ENCODE measurements at regions not wholly inside any gene's neighbourhood (a gene's known extent, or its start where the extent isn't known, plus 50 kb on each side); places are given as distances from the start of the nearest gene placed in this dataset.

DNA sequence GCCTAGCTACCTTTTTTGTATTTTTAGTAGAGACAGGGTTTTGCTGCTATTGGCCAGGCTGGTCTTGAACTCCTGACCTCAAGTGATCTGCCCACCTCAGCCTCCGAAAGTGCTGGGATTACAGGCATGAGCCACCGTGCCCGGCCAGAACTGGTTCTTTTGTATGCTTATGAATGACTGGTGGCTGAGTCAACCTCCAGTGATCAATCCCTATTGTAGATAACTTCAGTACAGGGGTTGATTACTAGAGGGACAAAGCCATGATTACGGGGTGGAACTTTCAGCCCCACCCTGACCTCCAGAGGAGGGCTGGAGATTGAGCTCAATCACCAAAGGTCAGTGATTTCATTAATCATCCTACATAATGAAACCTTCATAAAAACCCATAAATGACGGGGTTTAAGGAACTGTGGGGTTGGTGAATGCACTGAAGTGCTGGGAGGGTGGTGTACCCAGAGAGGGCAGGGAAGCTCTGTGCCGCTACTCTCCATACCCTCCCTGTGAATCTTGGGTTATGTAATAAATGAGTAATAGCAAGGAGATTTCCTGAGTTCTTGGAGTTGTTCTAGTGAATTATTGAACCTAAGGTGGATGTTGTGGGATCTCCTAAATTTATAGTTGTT, 281.8 kb upstream of the CXCR4 start:
- no peak for DNase-seq

DNA sequence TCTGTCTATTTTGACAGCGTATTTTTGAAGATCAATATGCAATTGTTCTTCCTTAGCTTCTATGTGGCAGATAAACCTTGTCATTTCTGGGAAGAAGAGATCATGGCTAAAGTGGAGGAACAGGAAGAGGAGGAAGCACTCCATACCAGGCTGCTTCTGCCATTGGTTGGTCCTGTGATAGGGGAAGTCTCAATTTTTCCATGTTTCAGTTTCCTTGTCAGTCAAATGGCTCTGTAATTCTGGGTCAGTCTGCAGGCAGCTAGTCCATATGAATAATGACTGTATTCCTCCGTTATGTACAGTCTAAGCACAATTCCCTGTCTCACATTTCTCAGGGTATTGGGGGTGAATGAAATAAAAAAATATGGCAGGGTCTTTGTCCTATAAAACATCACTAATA, 277.6 kb upstream of the CXCR4 start:
- DNase-seq, result no peak

- no peak for DNase-seq
Measured at GRCh38 chr2:136394136-136395060, 276.4 kb upstream of the CXCR4 start.

DNA sequence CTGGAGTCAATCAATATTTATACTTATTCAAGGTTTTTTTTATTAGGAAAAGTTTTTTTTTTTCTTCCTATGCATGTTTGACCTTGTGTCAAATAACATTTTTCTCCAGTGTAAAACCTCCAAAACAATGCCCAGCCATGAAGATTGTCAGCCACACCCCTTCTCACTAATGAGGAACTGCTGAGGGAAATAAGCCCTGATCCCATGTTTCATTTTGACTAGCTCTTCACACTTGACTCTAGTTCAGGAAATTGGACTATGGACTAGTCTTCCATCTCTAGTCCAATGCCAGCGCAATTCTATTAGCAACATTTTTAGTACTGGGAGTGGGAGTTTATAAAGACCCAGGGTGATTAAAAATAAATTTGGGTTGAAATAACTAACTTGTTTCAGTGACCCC, 275.6 kb upstream of the CXCR4 start:
- DNase-seq, result peak in 1 of 2 experiments; percentile 38

- no peak for DNase-seq
Measured at GRCh38 chr2:136392897-136393505, 275.1 kb upstream of the CXCR4 start.

DNA sequence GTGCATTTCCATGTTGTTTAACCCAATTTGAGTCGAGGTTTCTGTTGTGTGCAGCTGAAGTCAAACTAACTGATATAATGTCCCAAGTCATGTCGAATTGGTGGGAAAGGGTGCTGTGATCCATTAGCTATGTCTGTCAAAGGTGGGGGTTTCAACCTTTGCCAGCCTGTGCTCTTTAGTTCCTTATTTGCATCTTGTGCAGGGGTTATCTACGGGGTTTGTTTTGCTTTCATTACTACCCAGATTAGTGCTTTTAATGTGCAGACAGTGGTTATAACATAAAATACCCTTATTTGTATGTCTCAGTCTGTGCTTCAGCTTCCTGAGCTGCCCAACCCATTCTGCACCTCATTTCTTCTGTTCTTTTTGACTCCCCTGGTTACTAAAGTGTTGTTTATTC, 271.9 kb upstream of the CXCR4 start:
- no peak for DNase-seq

DNA sequence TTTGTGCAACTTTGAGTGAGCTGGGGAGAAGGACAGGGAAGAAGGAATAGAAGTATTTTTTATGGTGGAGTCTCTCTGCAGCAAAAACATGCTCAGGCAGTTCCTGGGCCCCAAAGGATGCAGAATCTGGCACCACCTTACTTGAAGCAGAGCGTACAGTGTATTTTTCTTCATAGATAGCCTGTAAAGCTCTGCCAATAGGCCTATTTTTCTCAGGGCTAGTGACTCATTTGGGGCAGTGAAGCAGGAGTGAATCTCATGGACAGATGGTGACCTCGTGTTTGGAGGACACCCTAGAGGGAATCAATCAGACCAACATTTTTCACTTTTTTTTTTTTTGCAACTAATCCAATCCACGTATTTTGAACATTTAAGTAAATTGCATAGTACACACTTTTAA, 268.1 kb upstream of the CXCR4 start:
- no peak for DNase-seq

- peak; percentile 78 to 92 for DNase-seq
Measured at GRCh38 chr2:136384531-136385303, 266.8 kb upstream of the CXCR4 start.

DNA sequence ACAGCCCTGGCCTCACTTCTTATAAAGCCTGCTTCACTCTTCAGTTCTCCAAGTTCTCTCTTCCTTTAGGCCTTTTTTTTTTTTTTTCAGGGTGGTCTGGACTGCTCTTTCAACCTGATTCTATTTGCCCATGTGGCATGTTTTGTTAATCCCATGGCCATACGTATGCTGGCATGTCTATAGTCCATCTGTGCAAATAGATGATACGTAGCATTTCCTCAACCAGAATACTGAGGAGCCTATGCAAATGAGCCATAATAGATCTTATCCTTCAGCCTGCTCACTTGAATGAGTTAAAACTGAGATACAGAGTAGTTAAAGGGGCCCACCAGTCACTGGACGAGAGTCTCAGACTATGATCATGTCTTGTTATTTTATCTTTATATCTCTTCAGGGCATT, 265.2 kb upstream of the CXCR4 start:
- DNase-seq, result no peak

GRCh38 chr2:136381722-136382633, 264.0 kb upstream of the CXCR4 start:
- DNase-seq, result no peak

DNA sequence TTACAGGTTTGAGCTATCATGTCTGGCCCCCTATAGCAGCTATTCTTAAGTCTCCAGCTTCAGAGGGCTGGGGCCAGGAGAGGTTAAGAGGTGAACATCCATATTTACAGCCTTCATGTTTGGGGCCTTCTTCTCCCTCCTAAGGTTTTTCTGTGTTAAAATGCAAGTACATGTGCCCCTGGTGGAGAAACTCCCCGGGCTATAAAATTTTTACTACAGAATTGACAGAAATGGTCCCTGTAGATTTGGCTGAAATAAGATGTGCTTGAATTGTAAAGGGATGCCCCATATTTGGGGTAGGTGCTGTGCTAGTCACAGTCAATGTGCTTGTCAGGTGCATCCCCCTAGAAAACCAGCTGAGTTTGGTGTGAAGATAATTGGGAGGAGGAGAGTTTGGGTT, 263.3 kb upstream of the CXCR4 start:
- no peak for DNase-seq

DNA sequence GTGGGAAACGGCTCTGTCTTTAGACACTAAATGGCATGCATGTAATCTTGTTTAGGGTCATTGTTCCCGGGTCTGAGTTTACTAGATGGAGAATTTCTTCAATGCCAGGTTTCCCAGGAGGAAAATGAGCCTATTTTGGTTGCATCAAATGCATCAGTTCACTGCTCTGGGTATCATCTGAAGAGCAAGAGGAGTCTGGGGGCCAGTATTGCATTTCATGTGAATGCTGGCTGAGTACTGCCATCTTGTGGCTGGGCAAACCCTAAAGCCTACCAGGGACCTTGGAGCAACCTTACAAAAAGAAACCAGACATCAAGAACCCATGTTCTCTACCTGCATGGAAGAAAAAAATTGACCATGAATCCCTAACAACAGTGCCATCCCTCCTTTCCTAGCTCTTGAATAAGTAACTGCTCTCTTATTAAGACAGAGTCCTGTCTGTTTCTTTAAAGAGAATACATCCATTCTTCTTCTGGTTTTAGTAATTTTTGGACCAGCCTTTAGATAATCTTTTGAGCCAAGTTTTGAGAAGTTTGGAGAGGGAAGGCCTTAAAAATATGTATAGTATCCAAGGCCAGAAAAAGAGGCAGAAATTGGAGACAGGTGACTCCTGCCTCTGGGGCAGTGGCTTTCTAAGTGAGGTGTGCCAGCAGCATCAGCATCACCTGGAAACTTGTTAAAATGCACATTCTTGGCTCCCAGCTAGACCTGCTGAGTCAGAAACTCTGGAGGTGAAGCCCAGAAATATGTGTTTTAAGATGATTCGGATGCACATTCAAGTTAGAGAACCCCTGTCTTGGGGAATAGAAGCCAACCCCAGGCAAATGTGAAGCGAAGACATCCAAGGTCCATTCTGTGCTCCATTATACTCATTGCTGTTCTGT, 261.0 kb upstream of the CXCR4 start:
- DNase-seq, result peak; percentile 85 to 88

GRCh38 chr2:136377423-136378382, 259.8 kb upstream of the CXCR4 start:
- no peak for DNase-seq

DNA sequence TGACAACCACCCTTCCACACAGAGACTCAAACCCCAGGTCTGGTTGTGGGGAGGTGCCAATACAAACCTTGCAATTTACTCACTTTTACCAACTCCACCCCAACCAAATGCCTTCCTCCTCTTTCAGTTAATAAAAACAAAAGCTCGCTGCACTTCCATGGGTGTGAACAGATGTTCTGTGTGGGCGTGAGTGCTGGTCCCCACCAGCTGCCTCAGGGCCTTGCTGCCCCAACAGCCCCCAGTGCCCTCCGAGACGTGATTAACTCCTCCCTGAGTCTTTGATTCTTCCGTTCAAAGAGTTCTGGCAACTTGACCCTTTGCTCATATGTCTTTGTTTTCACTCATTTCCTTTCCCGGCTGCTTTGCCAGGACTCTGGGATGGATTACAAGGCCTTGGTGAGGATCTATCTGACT, 258.9 kb upstream of the CXCR4 start:
- DNase-seq, result no peak

- no peak for DNase-seq
Measured at GRCh38 chr2:136376211-136376610, 258.3 kb upstream of the CXCR4 start.

DNA sequence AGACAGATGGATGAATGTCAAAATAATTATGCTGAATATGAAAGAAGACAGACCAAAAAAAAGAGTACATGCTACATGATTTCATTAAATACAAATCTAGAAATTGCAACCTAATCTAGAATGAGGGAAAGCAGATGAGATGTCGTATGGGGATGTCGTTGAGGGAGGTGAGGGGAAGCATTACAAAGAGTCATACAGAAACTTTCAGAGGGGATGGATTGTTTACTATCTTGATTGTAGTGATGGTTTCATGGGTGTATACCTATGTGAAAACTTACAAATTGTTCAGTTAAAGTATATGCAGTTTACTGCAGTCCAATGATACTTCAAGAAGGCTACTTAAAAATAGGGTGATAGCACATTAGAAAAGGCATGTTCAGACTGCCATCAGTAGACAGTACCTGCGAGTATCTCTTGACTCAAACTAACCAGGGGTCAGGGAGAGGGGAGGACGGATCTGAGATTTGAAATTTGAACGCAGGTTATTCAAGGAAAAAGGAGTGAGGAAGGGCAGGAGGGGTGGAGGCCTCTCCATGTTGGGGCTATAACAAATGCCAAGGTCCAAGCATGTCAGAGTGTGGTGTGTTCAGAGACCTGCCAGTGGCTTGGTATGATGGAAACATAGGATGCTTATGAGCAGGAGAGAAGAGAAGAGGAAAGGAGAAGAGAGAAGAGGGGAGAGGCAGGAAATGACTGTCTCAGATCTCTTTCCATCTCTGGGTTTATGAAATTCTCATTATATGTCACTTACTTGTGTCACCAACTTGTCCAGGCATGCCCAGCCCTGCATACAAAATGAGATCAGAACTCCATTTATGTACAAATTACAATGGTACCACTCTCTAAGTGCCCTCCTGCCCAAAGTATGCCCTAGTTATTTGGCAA, 257.3 kb upstream of the CXCR4 start:
- DNase-seq, result no peak

DNA sequence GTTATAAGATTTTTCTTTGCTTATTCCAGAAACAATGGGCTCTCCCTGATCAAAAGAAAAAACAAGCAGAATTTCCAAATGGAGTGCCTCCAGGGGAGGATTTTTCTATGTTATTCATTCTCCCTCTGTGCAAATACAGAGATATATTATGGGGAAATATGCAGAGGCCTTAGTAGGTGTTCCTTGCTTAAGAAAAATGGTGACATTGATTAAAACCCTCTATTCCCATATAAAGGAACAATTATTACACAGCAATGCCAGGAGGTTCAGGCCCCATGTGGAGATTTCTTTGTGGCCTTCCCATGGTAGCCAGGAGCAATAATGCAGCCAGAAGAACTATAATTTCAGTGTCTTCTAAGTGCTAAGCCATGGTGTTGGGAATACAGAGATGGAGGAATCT, 255.9 kb upstream of the CXCR4 start:
- DNase-seq, result no peak

DNA sequence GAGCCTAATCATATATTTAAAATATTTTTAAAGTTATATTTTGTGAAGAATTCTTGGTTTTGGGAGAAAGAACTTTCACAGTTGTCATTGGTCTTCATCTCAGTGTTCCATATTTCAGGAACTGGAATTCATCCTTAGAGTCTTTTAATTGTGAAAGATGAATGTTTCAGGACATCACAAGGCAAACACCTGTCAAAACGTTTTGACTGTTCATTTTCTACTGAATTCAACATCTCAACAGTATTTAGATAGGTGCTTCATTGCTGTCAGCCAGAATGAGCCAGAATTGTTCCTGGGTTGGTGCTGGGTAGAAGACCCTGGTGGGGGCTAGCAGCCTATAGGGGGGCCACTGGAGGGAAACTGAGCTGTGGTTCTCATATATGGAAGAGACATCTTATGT, 255.1 kb upstream of the CXCR4 start:
- no peak for DNase-seq

DNA sequence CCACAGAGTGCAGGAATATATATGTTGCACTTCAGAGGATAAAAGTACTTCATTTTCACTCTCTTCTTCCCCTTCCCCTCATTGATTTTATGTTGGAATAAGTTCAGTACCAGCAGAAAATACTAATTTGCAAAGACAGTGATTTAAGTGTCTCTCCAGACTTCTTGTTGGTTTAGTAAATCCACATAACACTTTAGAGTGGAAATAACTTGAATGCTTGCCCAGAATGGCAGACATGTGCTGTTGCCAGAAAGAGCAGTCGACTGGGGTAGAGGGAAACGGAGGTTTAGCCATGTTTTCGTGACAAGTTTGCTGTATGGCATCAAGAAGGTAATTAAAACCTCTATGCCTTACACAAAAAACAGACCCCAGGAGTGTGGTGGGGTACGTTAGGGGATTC, 246.0 kb upstream of the CXCR4 start:
- DNase-seq, result no peak
